HL-60/S4 treated with phorbol 12-myristate 13-acetate at 8.2 ng/mL for 4 days and 3 days (cell line): ENCODE measurements at regions not wholly inside any gene's neighbourhood (a gene's known extent, or its start where the extent isn't known, plus 50 kb on each side); places are given as distances from the start of the nearest gene placed in this dataset.
"Not testable (repeated sequence)": the region's sequence is repeated elsewhere in the genome, so short reads cannot be mapped to it uniquely, and the experiment has no call there.

Experiments
- in situ Hi-C: fragments of 300-500 bp; cut with MboI; formaldehyde crosslinking; loops from 2 replicates; pipeline ENCODE4 v1.15.0; 2022; ENCODE audit warnings: low sequenced_read_pairs

- in situ Hi-C loops = no loop called here
Observed at GRCh38 chr2:192993059-192993458, 798.3 kb upstream of the TMEFF2 start.

- in situ Hi-C loops = no loop called here
Observed at GRCh38 chr2:192983173-192983572, 788.4 kb upstream of the TMEFF2 start.

GRCh38 chr2:192978395-192978794, 783.7 kb upstream of the TMEFF2 start:
- in situ Hi-C loops = no loop called here

DNA sequence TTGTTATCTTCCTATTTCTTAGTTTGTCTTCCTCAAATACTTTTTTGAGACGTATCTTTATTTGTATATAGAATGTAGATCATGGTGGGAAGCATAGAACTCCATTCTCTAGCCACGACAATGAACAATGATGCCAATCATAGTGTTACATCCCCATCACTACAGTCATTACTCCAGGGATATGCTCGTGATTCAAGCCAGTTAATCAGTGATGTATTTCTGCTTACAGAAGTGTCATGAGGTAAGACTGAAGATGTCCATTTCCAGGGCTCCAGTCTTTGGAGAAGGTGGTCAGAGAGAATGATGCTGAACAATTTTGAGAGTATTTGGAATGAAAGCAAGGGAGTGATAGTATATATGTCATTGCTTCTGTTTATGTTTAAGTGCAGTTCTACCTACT, 777.2 kb upstream of the TMEFF2 start:
- in situ Hi-C loops = no loop called here

DNA sequence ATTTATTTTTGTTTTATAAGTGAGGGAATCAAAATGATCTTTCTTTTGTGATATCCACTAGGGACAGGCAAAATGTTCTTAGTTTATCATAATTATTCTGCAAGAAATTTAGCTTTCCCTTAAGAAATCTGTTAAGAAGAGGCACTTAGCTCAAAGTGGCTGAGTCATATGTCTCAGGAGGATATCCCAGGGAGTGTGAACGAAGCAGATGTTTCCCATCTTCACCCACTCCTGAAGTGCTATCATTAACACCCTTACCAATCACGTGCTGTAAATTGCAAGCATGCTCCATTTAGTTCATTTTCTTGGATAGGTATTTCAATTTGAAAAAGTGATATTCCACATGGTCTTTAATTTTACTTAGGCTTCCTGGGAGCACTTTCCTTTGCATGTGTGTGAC, 774.3 kb upstream of the TMEFF2 start:
- in situ Hi-C loops = no loop called here

DNA sequence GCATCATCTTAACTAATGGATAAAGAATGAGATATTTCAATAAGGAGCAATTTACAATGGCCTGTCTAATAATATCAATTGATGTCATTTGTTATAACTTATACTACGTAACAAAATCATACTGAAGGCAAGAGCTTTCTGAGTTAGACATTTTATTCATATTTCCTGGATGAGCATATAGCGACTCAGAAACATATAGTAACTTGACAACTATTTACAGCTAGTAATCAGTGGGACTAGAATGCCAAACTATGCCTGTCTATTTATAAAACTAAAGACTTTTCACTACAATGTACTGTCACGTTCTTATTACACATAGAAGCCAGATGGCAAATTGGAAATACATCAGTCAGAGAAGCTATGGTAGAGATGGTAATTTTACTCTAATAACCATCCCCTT, 766.2 kb upstream of the TMEFF2 start:
- in situ Hi-C loops = no loop called here

DNA sequence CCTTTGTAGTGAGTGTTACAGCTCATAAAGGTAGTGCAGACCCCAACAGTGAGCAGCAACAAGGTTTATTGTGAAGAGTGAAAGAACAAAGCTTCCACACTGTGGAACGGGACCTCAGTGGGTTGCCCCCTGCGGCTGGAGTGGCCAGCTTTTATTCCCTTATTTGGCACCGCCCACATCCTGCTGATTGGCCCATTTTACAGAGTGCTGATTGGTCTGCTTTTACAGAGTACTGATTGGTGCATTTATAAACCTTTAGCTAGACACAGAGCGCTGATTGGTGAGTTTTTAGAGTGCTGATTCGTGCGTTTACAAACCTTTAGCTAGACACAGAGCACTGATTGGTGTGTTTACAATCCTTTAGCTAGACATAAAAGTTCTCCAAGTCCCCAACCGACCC, 763.9 kb upstream of the TMEFF2 start:
- in situ Hi-C loops = not testable (repeated sequence)

GRCh38 chr2:192957425-192957824, 762.7 kb upstream of the TMEFF2 start:
- in situ Hi-C loops = no loop called here

DNA sequence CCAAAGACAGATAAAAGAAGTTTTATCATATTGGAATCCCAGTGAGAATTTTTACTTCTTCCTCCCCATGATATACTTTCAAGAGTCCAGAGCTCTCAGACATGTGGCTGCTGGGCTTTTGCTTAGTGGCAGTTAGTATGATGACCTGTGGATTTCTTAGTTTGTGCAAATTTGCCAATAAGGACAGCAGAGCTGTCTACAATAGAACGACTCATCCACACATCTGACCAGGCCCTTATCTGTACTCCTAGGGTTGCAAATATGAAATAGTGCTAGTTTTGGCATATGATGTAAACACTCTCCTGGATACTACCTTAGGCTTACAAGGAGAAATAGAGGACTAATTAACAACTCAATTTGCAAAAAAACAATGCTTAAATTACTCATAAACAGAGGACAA, 758.4 kb upstream of the TMEFF2 start:
- in situ Hi-C loops = no loop called here

DNA sequence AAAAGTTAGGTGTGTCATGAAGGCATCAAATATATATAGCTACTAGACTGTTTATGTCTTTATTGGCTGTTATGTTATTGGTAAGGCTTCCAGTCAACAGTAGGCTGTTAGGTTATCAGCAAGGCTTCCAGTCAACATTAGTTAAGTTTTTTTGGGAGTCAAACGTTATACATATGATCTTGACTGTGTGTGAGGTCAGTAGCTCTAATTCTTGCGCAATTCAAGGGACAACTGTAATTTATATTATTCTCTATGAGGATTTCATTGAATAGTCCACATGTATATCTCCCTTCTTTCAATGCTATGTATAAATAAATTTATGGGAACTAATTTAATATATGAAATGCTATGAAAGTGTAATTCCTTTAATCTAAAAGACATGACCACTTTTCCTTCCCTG, 757.5 kb upstream of the TMEFF2 start:
- in situ Hi-C loops = no loop called here

- in situ Hi-C loops = no loop called here
Observed at GRCh38 chr2:192948316-192948715, 753.6 kb upstream of the TMEFF2 start.

- in situ Hi-C loops = no loop called here
Observed at GRCh38 chr2:192947352-192947751, 752.6 kb upstream of the TMEFF2 start.

- in situ Hi-C loops = no loop called here
Observed at GRCh38 chr2:192940767-192941166, 746.0 kb upstream of the TMEFF2 start.

DNA sequence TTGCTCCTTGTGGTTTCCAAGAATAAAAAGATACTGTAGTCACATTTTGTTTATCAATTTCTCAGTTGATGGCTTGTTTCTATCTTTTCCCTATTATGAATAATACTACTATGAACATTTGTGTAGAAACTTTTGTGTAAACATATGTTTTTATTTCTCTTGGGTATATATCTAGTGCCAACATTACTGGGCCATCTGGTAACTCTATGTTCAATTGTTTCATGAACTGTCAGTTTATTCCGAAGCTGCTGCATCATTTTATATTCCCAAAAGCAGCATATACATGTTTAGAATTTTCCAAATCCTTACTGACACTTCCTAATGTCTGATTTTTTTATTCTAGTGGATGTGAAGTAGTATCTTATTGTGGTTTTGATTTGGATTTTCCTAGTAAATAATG, 737.6 kb upstream of the TMEFF2 start:
- in situ Hi-C loops = no loop called here

DNA sequence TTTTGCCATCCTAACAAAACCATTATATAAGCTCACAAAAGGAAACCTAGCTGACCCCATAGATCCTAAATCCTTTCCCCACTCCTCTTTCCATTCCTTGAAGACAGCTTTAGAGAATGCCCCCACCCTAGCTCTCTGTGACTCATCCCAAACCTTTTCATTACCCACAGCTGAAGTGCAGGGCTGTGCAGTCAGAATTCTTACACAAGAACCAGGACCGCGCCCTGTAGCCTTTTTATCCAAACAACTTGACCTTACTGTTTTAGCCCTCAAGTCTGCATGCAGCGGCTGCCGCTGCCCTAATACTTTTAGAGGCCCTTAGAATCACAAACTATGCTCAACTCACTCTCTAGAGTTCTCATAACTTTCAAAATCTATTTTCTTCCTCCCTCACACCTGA, 726.9 kb upstream of the TMEFF2 start:
- in situ Hi-C loops = not testable (repeated sequence)

DNA sequence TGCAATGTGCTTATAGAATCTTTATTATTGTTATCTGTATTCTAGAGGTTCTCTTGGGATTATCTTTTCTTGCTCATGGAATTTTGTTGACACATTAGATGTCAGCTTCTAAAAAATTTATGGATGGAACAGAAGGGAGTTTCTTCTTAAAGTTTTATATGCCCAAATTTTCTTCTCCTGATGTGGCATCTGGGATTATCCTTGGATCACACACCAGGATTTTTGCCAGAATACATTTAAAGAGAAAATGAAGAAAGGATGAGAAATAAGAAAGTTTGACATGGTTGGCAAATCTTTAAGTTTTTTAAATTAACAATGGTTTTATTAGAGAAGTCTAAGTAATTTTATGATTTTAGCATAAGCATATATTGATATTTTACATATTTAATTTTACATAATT, 706.7 kb upstream of the TMEFF2 start:
- in situ Hi-C loops = no loop called here

DNA sequence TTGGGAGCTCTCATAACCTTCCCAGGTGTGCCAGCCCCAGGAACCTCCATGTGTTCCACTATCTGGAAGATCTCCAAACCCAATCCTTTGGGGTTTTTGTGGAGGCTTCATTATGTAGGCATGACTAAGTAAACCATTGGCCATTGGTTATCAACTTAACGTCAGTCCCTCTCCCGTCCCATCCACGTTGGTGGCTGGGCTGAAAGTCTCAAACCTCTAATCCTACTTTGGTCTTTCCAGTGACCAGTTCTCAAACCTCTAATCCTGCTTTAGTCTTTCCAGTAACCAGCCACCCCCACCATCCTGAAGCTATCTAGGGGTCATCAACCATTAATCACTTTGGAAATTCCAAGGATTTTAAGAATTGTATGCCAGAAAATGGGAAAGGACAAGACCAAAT, 704.7 kb upstream of the TMEFF2 start:
- in situ Hi-C loops = no loop called here

- in situ Hi-C loops = not testable (repeated sequence)
Observed at GRCh38 chr2:192893976-192894375, 699.2 kb upstream of the TMEFF2 start.

DNA sequence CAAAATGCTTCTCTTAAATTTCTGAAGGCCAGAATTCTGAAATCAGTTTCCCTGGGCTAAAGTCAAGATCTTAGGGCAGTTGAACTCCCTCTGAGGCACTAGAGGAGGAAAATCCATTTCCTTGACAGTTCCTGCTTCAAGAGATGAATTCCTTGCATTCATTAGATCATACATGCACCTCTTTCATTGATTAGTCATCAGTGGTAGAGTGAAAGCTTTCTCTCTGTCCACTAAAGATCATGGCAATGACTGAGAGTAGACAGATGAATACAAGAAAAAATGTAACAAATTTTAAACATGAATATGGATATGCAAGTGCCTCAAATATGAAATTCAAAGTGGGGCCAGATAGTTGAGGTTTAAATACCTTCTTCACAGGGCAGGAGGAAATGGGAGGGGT, 693.4 kb upstream of the TMEFF2 start:
- in situ Hi-C loops = no loop called here

- in situ Hi-C loops = no loop called here
Observed at GRCh38 chr2:192887337-192887736, 692.6 kb upstream of the TMEFF2 start.

DNA sequence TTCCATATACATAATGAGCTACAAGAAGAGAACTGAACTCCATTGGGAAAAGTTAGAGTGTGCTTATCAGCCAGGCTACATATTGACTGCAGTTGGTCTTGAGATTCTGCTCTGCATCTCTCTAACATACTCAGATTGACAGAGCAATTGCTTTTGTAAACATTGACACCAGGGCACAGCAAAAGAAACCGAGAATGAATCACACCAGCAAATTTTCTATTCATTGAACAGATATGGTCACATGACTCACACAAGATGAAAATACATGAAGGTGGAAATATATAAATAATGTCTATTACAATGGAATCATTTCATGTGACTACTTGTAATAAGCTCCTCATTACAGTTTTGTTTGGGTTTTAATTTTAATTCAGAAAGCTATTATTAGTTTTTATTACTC, 691.9 kb upstream of the TMEFF2 start:
- in situ Hi-C loops = no loop called here

DNA sequence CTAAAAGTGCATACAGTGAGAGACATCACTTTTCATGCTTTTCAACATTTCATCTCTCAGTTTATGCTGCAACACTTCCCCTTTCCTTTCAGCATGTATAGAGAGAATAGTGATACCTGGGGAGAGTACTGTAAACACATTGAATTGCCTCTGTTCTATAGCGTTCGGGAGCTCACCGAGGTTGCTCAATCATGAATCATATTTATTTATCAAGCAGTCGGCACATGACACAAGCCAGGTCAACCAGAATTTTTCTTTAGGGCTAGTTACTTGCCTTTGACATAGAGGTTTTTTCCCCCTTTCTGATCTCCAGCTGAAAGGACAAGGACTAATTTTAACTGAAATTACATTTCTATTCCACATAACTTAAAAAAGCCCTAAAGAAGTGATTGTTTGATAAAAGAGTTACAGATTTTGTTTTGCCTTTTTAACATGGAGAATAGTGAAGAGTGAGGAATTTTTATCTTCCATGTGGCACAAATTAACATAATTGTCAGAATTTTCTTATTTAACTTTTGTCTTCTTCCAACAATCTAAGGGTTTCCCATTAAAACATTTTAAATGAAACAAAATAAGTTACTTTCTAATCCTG, 690.9 kb upstream of the TMEFF2 start:
- in situ Hi-C loops = no loop called here

DNA sequence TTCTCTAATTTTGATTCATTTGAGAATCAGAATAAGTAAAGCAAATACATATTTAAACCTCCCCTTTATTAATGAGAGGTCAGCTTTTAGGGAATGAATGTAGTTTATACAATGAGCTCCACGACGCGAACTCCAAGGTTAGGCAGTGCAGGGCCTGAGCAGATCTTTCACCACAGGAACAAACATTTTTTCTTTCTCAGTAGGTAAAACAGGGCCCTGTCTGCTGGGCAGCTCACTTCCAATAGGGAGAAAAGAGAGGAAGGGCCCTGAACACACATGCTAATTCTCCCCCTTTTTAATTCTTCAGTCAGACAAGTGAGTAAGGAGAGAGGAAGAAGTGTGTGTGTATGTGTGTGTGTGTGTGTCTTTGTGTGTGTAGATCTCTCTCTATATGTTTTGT, 682.4 kb upstream of the TMEFF2 start:
- in situ Hi-C loops = no loop called here

GRCh38 chr2:192876698-192877097, 682.0 kb upstream of the TMEFF2 start:
- in situ Hi-C loops = no loop called here
